ENCODE measurements at regions not wholly inside any gene's neighbourhood (a gene's known extent, or its start where the extent isn't known, plus 50 kb on each side); places are given as distances from the start of the nearest gene placed in this dataset.

- H4K91ac ChIP-seq (ENCODE audit: insufficient read length, low read depth, low read length) = no peak overlapping the region
- no peaks in the 10 kb centered on the region for H3K79me1 ChIP-seq (ENCODE audit: insufficient read depth, low read depth, low read length, poor library complexity, severe bottlenecking)
- H3K9me3 ChIP-seq (ENCODE audit: control insufficient read depth, low read depth, low read length) = no peaks in the 10 kb centered on the region
- Mint-ChIP-seq H3K4me3 (no peak overlapping the region), H3K27ac (no peak overlapping the region), H3K27me3 (ENCODE audit: low read depth) (no peaks in the 10 kb centered on the region), H3K4me1 (peaks cover 16 to 17% of the 10 kb centered on the region in 2 experiments), H3K36me3 (ENCODE audit: insufficient read depth in 1 of 3, low read depth in 3 of 3) (no peaks in the 10 kb centered on the region), H3K9me3 (no peaks in the 10 kb centered on the region)
- H2BK20ac ChIP-seq (ENCODE audit: low read depth, low read length, poor library complexity, severe bottlenecking) = no peak overlapping the region
- H3K9ac ChIP-seq (ENCODE audit: extremely low read depth, insufficient read length, low read length) = no peak overlapping the region
- no peak overlapping the region for H4K8ac ChIP-seq (replicated peaks; ENCODE audit: insufficient read length, low read depth, low read length)
- no peak overlapping the region for H3K23ac ChIP-seq (ENCODE audit: insufficient read length, low read depth, low read length)
- H2AFZ ChIP-seq (ENCODE audit: low read length) = no peak overlapping the region
- H4K5ac ChIP-seq (ENCODE audit: insufficient read length, low read depth, low read length) = no peak overlapping the region
- H3K4me1 ChIP-seq (ENCODE audit: insufficient read depth, low read length) = no peaks in the 10 kb centered on the region; the same call in 1 of the 2 replicates
- no peaks in the 10 kb centered on the region for H3K27me3 ChIP-seq (ENCODE audit: insufficient read depth, low read length)
- no peak overlapping the region for H3K4me2 ChIP-seq (ENCODE audit: insufficient read depth, insufficient read length, low read length)
- no peak overlapping the region for H2BK15ac ChIP-seq (ENCODE audit: low read depth, low read length)
- H3K4ac ChIP-seq (ENCODE audit: low read depth, low read length) = no peak overlapping the region
- no peak overlapping the region for H3K56ac ChIP-seq (ENCODE audit: insufficient read length, low read depth, low read length)
- no peak overlapping the region for H2BK12ac ChIP-seq (ENCODE audit: insufficient read length, low read depth, low read length)
- DNase-seq = no peak
- TF ChIP-seq CTCF (conservative IDR thresholded peaks at IDR 0.05) = no peak
- no peaks in the 10 kb centered on the region for H4K20me1 ChIP-seq (ENCODE audit: control insufficient read depth, insufficient read depth, insufficient read length)
- no peak overlapping the region for H2AK5ac ChIP-seq (ENCODE audit: insufficient read length, low read length)
- no peaks in the 10 kb centered on the region for H3K23me2 ChIP-seq (ENCODE audit: insufficient read length, low read depth, low read length, poor library complexity, severe bottlenecking)
- no peak overlapping the region for H2BK120ac ChIP-seq (ENCODE audit: low read depth, low read length, poor library complexity, severe bottlenecking)
- no peak overlapping the region for H2BK5ac ChIP-seq (ENCODE audit: insufficient read length, low read length)
- no peak overlapping the region for H3K14ac ChIP-seq (ENCODE audit: insufficient read depth, low read length)
- H3K79me2 ChIP-seq (ENCODE audit: insufficient read depth, low read length) = no peaks in the 10 kb centered on the region
- no peak overlapping the region for H3K27ac ChIP-seq (ENCODE audit: insufficient read length, low read depth, low read length)
- H3K18ac ChIP-seq (ENCODE audit: insufficient read length, low read depth, low read length) = no peak overlapping the region
- WGBS (ENCODE audit: extremely low coverage, insufficient read length, low lambda C conversion rate) = no CpG with 5 or more reads among the region's 2 CpGs
- no peak overlapping the region for H3T11ph ChIP-seq (ENCODE audit: low read length)
Measured at GRCh38 chr2:145020139-145020538, 500.2 kb upstream of the ZEB2 start.
